Vagina (tissue), 2 donors: ENCODE measurements at regions not wholly inside any gene's neighbourhood (a gene's known extent, or its start where the extent isn't known, plus 50 kb on each side); places are given as distances from the start of the nearest gene placed in this dataset.

Experiments
- DNase-seq, 2 donors: peaks; one replicate each; pipeline ENCODE4 v3.0.0-alpha.2; 2017; ENCODE audit errors: extremely low spot score in 2 of 2
- H3K27ac ChIP-seq: fragments of 200-600 bp; sonication (generic); one replicate; pipeline ENCODE4 v1.5.1; 2019
- H3K27me3 ChIP-seq: fragments of 200-600 bp; sonication (generic); one replicate; pipeline ENCODE4 v1.5.1; 2019
- H3K36me3 ChIP-seq, 2 donors: fragments of 200-600 bp; sonication (generic); one replicate each; pipeline ENCODE4 v1.5.1; 2017 to 2019
- H3K4me1 ChIP-seq: fragments of 200-600 bp; sonication (generic); one replicate; pipeline ENCODE4 v1.5.1; 2019
- H3K4me3 ChIP-seq, 2 donors: fragments of 200-600 bp; sonication (generic); 1 replicate in 1 of 2; 2 replicates in 1 of 2; pipeline ENCODE4 v1.5.1; 2016 to 2019
- H3K9me3 ChIP-seq: fragments of 200-600 bp; sonication (generic); one replicate; pipeline ENCODE4 v1.5.1; 2019
- CTCF ChIP-seq, 3 experiments: fragments of 450-650 bp in 2 of 3; fragments of 200-600 bp in 1 of 3; sonication (generic) in 1 of 3; IDR thresholded peaks; one replicate each; pipeline ENCODE4 v1.5.1; 2017 to 2019; ENCODE audit warnings: antibody characterized with exemption in 3 of 3, mild to moderate bottlenecking in 2 of 3, moderate library complexity in 2 of 3
- POLR2A ChIP-seq, 2 donors: fragments of 450-650 bp; IDR thresholded peaks; one replicate each; pipeline ENCODE4 v1.6.1; 2017; ENCODE audit warnings: antibody characterized with exemption in 2 of 2, mild to moderate bottlenecking in 2 of 2, moderate library complexity in 2 of 2
- POLR2AphosphoS5 ChIP-seq, 2 donors: sonication (generic); formaldehyde crosslinking; IDR thresholded peaks; one replicate each; pipeline ENCODE4 v1.9.0; 2017; ENCODE audit warnings: antibody characterized with exemption in 2 of 2, mild to moderate bottlenecking in 2 of 2, low read depth in 1 of 2; ENCODE audit not compliant: insufficient read depth in 1 of 2
- intact Hi-C: fragments of 100-400 bp; cut with DNase I; formaldehyde crosslinking; loops from one replicate; pipeline ENCODE4 v1.15.1; 2023

- Histone ChIP-seq H3K27me3 (no peaks in the 10 kb centered on the region), H3K9me3 (no peaks in the 10 kb centered on the region), H3K4me3 (no peak overlapping the region), H3K4me1 (no peaks in the 10 kb centered on the region), H3K36me3 (no peaks in the 10 kb centered on the region), H3K27ac (no peak overlapping the region)
- intact Hi-C loops: no loop called here
- DNase-seq: no peak
- no peak for TF ChIP-seq CTCF (IDR thresholded peaks at IDR 0.05)
- no peak for TF ChIP-seq POLR2AphosphoS5 (IDR thresholded peaks at IDR 0.05; ENCODE audit: insufficient read depth in 1 of 2, low read depth in 1 of 2)
- no peak for TF ChIP-seq POLR2A (IDR thresholded peaks at IDR 0.05)
Measured at GRCh38 chr5:68746643-68747420, 347.0 kb upstream of the SLC30A5 start.

GRCh38 chr5:68747521-68747920 lies 346.3 kb upstream of the SLC30A5 start:
- intact Hi-C loops: no loop called here
- Histone ChIP-seq H3K4me3 (no peak overlapping the region), H3K27me3 (no peaks in the 10 kb centered on the region), H3K4me1 (no peaks in the 10 kb centered on the region), H3K9me3 (no peaks in the 10 kb centered on the region), H3K36me3 (no peaks in the 10 kb centered on the region), H3K27ac (no peak overlapping the region)
- DNase-seq: no peak
- TF ChIP-seq CTCF (IDR thresholded peaks at IDR 0.05) (no peak), POLR2AphosphoS5 (IDR thresholded peaks at IDR 0.05; ENCODE audit: insufficient read depth in 1 of 2, low read depth in 1 of 2) (no peak), POLR2A (IDR thresholded peaks at IDR 0.05) (no peak)

- no peak overlapping the region for H3K27ac ChIP-seq
- H3K4me1 ChIP-seq: no peaks in the 10 kb centered on the region
- no peak for DNase-seq
- intact Hi-C loops: no loop called here
- TF ChIP-seq POLR2A (IDR thresholded peaks at IDR 0.05) (no peak), CTCF (IDR thresholded peaks at IDR 0.05) (no peak), POLR2AphosphoS5 (IDR thresholded peaks at IDR 0.05; ENCODE audit: insufficient read depth in 1 of 2, low read depth in 1 of 2) (no peak)
- no peaks in the 10 kb centered on the region for H3K36me3 ChIP-seq
- no peaks in the 10 kb centered on the region for H3K9me3 ChIP-seq
- no peak overlapping the region for H3K4me3 ChIP-seq
- no peaks in the 10 kb centered on the region for H3K27me3 ChIP-seq
Measured at GRCh38 chr5:68748101-68748500, 345.7 kb upstream of the SLC30A5 start.

- intact Hi-C loops: no loop called here
- H3K4me1 ChIP-seq: no peaks in the 10 kb centered on the region
- no peaks in the 10 kb centered on the region for H3K9me3 ChIP-seq
- no peaks in the 10 kb centered on the region for H3K27me3 ChIP-seq
- no peak for DNase-seq
- TF ChIP-seq CTCF (IDR thresholded peaks at IDR 0.05): no peak
- TF ChIP-seq POLR2A (IDR thresholded peaks at IDR 0.05): no peak
- no peak for TF ChIP-seq POLR2AphosphoS5 (IDR thresholded peaks at IDR 0.05; ENCODE audit: insufficient read depth in 1 of 2, low read depth in 1 of 2)
- no peak overlapping the region for H3K4me3 ChIP-seq
- H3K27ac ChIP-seq: no peak overlapping the region
- H3K36me3 ChIP-seq: no peaks in the 10 kb centered on the region
Measured at GRCh38 chr5:68749077-68749476, 344.7 kb upstream of the SLC30A5 start.

GRCh38 chr5:68749631-68750030 lies 344.2 kb upstream of the SLC30A5 start:
- TF ChIP-seq POLR2AphosphoS5 (IDR thresholded peaks at IDR 0.05; ENCODE audit: insufficient read depth in 1 of 2, low read depth in 1 of 2) (peak in 1 of 2 donors; percentile 18), CTCF (IDR thresholded peaks at IDR 0.05) (no peak)
- Histone ChIP-seq H3K4me3 (no peak overlapping the region), H3K36me3 (no peaks in the 10 kb centered on the region), H3K4me1 (no peaks in the 10 kb centered on the region), H3K9me3 (no peaks in the 10 kb centered on the region), H3K27me3 (no peaks in the 10 kb centered on the region), H3K27ac (no peak overlapping the region)
- intact Hi-C loops: no loop called here
- no peak for DNase-seq
